Lung (tissue), 11 donors: ENCODE measurements at regions not wholly inside any gene's neighbourhood (a gene's known extent, or its start where the extent isn't known, plus 50 kb on each side); places are given as distances from the start of the nearest gene placed in this dataset.

Experiments
- ATAC-seq: fragments of 200-7000 bp; cut with Tn5 transposase; one replicate; pipeline ENCODE4 v1.9.1; 2020; ENCODE audit warnings: moderate number of reproducible peaks; ENCODE audit not compliant: insufficient read depth, low FRiP score
- DNase-seq, 3 donors: peaks; one replicate each; pipeline ENCODE4 v3.0.0-alpha.2; 2013 to 2017
- H3K27ac ChIP-seq, 2 donors: one replicate each; pipeline ENCODE4 v1.5.1; 2013; ENCODE audit warnings: mild to moderate bottlenecking in 2 of 2, moderate library complexity in 2 of 2, control low read depth in 1 of 2, inconsistent platforms in 1 of 2, low read depth in 1 of 2, low read length in 1 of 2
- H3K27me3 ChIP-seq, 3 donors: one replicate each; pipeline ENCODE4 v1.5.1; 2013; ENCODE audit warnings: low read length in 2 of 3; ENCODE audit not compliant: control insufficient read depth in 3 of 3, insufficient read depth in 3 of 3
- H3K36me3 ChIP-seq, 4 donors: one replicate each; pipeline ENCODE4 v1.5.1; 2013; ENCODE audit warnings: low read length in 4 of 4, mild to moderate bottlenecking in 1 of 4, moderate library complexity in 1 of 4; ENCODE audit not compliant: control insufficient read depth in 4 of 4, insufficient read depth in 4 of 4
- H3K4me1 ChIP-seq, 5 donors: one replicate each; pipeline ENCODE4 v1.5.1; 2013; ENCODE audit warnings: low read length in 5 of 5, mild to moderate bottlenecking in 2 of 5, moderate library complexity in 1 of 5; ENCODE audit not compliant: control insufficient read depth in 5 of 5, insufficient read depth in 5 of 5
- H3K4me3 ChIP-seq: one replicate; pipeline ENCODE4 v1.5.1; 2013; ENCODE audit warnings: mild to moderate bottlenecking, control low read depth, moderate library complexity
- H3K9ac ChIP-seq, 2 donors: one replicate each; pipeline ENCODE4 v1.5.1; 2013; ENCODE audit warnings: low read length in 2 of 2, control low read depth in 1 of 2; ENCODE audit not compliant: insufficient read depth in 1 of 2
- H3K9me3 ChIP-seq, 4 donors: one replicate each; pipeline ENCODE4 v1.5.1; 2013; ENCODE audit warnings: low read length in 3 of 4, mild to moderate bottlenecking in 1 of 4, moderate library complexity in 1 of 4; ENCODE audit not compliant: control insufficient read depth in 4 of 4, insufficient read depth in 3 of 4
- WGBS, 2 donors: extraction: QIAGEN DNeasy Blood & Tissue Kit; methylation state at CpG; one replicate each; pipeline ENCODE4 v1.1.7; 2013; 5-methylcytosine and 5-hydroxymethylcytosine counted together
- TF ChIP-seq, protein P1 (sequence below): IDR thresholded peaks from 2 replicates; pipeline ENCODE4 v1.5.1; 2012; ENCODE audit warnings: mild to moderate bottlenecking; ENCODE audit errors: control extremely low read depth, extremely low read depth
- donor health status: control.
- donor health status: control.
- donor health status: Bipolar disorder and iron deficiency.
- donor health status: healthy.
- donor health status: DM: yes; HTN: yes; CAD: no.

DNA sequence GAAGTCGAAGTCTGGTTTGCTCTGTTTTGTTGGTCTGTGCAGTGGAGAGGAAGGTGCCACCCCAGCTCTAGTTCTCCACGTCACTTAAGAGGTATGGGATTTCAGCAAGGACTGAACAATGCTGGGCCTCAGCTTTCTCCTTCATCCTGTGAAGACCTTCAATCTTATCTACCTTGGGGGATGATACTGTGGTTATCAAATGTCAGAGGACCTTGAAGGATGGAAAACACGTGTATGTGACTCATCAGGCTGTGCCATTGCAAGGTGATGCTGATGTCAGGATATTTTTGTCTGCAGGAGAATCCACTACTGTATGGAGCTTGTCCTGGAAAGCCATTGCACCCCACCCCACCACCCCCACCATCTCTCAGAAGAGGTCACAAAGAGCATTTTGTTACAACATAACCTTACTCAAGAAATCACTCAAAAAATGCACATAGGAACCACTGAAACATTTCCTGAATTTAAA, 81.4 kb upstream of the UQCRFS1 start:
- no peak for DNase-seq
- Histone ChIP-seq H3K4me1 (no peaks in the 10 kb centered on the region), H3K9me3 (peaks cover 0 to 2% (median 0%) of the 10 kb centered on the region in 4 donors), H3K27ac (no peak overlapping the region), H3K36me3 (no peaks in the 10 kb centered on the region), H3K4me3 (no peak overlapping the region), H3K27me3 (peaks cover 0 to 6% (median 0%) of the 10 kb centered on the region in 3 donors), H3K9ac (no peak overlapping the region)
- no peak for ATAC-seq
- TF ChIP-seq, protein P1, sequence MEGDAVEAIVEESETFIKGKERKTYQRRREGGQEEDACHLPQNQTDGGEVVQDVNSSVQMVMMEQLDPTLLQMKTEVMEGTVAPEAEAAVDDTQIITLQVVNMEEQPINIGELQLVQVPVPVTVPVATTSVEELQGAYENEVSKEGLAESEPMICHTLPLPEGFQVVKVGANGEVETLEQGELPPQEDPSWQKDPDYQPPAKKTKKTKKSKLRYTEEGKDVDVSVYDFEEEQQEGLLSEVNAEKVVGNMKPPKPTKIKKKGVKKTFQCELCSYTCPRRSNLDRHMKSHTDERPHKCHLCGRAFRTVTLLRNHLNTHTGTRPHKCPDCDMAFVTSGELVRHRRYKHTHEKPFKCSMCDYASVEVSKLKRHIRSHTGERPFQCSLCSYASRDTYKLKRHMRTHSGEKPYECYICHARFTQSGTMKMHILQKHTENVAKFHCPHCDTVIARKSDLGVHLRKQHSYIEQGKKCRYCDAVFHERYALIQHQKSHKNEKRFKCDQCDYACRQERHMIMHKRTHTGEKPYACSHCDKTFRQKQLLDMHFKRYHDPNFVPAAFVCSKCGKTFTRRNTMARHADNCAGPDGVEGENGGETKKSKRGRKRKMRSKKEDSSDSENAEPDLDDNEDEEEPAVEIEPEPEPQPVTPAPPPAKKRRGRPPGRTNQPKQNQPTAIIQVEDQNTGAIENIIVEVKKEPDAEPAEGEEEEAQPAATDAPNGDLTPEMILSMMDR = no peak
- 68 to 70% methylated on average over 3 of the region's 3 CpGs for whole genome bisulfite sequencing, 2 donors

DNA sequence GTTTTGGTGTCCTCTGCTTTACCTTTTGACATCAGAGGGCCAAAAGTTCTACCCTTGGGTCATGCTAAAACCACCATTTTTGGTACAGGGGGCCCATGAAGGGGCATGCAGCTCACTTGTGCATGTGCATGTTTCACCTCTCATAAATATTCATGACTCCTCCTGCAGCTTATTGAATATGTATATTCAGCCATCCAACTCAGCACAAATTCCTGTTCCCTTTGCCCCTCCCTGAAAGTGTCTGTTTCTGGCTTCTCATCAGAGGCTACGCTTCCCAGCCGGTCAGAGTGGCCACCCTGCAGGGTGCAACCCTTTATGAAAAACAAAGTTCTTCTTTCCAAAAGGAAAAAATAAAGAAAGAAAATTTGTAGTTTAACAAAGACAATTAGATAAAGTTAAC, 82.3 kb upstream of the UQCRFS1 start:
- H3K4me1 ChIP-seq = no peaks in the 10 kb centered on the region
- H3K4me3 ChIP-seq = no peak overlapping the region
- H3K27ac ChIP-seq = no peak overlapping the region
- peaks cover 0 to 6% (median 0%) of the 10 kb centered on the region in 3 donors for H3K27me3 ChIP-seq
- H3K36me3 ChIP-seq = no peaks in the 10 kb centered on the region
- DNase-seq (no peak), ATAC-seq (no peak)
- peaks cover 0 to 2% (median 0%) of the 10 kb centered on the region in 4 donors for H3K9me3 ChIP-seq
- no peak overlapping the region for H3K9ac ChIP-seq
- TF ChIP-seq, protein P1 = no peak
- WGBS, 2 donors = 56 to 98% methylated on average over 2 of the region's 2 CpGs

DNA sequence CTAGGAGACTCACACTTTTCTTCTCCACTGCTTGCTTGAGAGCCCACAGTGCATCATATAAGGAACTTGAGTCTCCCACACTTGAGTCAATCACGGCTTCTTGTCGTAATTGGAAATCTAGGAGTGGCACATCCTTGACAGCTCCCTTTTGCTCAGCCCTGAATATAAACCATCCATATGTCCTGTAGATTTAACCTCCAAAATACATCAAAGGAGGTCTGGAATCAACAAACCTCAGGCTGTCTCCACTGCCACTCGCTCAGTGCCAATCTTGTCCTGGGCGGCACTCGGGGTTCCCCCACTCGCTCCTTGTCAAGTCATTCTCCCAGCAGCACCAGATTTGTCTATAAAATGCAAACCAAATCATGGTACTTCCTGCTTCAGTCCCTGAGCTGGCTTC, 84.4 kb upstream of the UQCRFS1 start:
- no peaks in the 10 kb centered on the region for H3K4me1 ChIP-seq

More for the DNA sequence above, 84.4 kb upstream of the UQCRFS1 start:
- WGBS, 2 donors = 84 to 90% methylated on average over 6 of the region's 6 CpGs
- no peak for DNase-seq
- no peaks in the 10 kb centered on the region for H3K36me3 ChIP-seq
- H3K4me3 ChIP-seq = no peak overlapping the region
- H3K9ac ChIP-seq = no peak overlapping the region
- H3K9me3 ChIP-seq = peaks cover 0 to 2% (median 0%) of the 10 kb centered on the region in 4 donors
- TF ChIP-seq, protein P1 = no peak
- no peak for ATAC-seq
- peaks cover 0 to 6% (median 0%) of the 10 kb centered on the region in 3 donors for H3K27me3 ChIP-seq
- H3K27ac ChIP-seq = no peak overlapping the region
